IgD-negative memory B cell (primary cell): ENCODE measurements at regions not wholly inside any gene's neighbourhood (a gene's known extent, or its start where the extent isn't known, plus 50 kb on each side); places are given as distances from the start of the nearest gene placed in this dataset.
"Not testable (repeated sequence)": the region's sequence is repeated elsewhere in the genome, so short reads cannot be mapped to it uniquely, and the experiment has no call there.

Source experiments
- H3K27ac Mint-ChIP-seq, 3 donors: one replicate each; pipeline ENCODE4 v1.8.0; 2020 to 2022; ENCODE audit warnings: mild to moderate bottlenecking in 3 of 3, mixed read lengths in 3 of 3, moderate library complexity in 1 of 3
- H3K27me3 Mint-ChIP-seq: one replicate; pipeline ENCODE4 v1.8.0; 2021; ENCODE audit warnings: mixed read lengths
- H3K36me3 Mint-ChIP-seq: one replicate; pipeline ENCODE4 v1.8.0; 2020; ENCODE audit warnings: mild to moderate bottlenecking, mixed read lengths
- H3K4me1 Mint-ChIP-seq, 3 donors: one replicate each; pipeline ENCODE4 v1.8.0; 2020 to 2022; ENCODE audit warnings: mixed read lengths in 3 of 3, mild to moderate bottlenecking in 1 of 3
- H3K4me3 Mint-ChIP-seq, 4 donors: one replicate each; pipeline ENCODE4 v1.8.0; 2020 to 2022; ENCODE audit warnings: mild to moderate bottlenecking in 4 of 4, mixed read lengths in 4 of 4, moderate library complexity in 3 of 4
- H3K9me3 Mint-ChIP-seq, 3 donors: one replicate each; pipeline ENCODE4 v1.8.0; 2020 to 2021; ENCODE audit warnings: mixed read lengths in 3 of 3, mild to moderate bottlenecking in 1 of 3

DNA sequence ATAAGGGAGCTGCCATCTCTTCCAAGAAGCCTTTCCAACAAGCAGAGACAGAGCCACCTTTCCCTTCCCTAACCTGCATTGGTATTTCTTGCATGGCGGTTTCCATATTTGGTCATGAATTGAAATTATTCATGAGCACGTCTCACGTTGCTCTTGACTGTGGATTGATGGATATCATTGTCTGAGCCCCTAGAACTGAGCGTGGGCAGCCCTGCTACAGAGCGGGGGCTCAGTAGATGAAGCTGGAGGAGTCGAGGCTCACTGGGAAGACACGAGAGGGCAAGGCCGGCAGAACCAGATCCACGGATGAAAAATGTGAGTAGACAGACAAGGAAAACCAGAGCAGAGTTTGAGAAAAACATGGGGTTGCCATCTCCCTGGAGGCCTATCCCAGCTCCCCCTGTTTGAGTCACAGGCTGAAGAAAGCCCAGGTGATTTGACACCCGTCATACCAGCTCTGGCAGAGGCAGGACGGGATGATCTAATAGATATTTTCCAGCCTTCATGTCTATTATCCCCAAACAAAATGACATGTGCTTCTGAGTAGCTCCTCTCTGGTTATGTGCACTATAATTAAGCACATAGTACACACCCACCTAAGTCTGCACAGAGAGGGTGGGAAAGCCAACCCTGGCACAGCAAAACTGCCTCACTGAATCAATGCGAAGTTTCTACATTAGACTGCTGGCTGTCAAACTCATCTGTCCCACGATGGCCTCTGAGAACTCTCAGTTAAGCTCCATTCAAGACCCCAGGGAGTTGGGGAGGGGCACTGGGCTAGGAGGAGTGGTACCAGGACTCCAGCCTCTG is 363.5 kb upstream of the KLHL29 start:
- peaks cover 5% of the 10 kb centered on the region for H3K27me3 Mint-ChIP-seq
- H3K27ac Mint-ChIP-seq = no peak overlapping the region
- H3K4me3 Mint-ChIP-seq = no peak overlapping the region
- peaks cover 0 to 4% (median 0%) of the 10 kb centered on the region in 3 donors for H3K9me3 Mint-ChIP-seq
- H3K4me1 Mint-ChIP-seq = no peaks in the 10 kb centered on the region
- H3K36me3 Mint-ChIP-seq = no peaks in the 10 kb centered on the region

DNA sequence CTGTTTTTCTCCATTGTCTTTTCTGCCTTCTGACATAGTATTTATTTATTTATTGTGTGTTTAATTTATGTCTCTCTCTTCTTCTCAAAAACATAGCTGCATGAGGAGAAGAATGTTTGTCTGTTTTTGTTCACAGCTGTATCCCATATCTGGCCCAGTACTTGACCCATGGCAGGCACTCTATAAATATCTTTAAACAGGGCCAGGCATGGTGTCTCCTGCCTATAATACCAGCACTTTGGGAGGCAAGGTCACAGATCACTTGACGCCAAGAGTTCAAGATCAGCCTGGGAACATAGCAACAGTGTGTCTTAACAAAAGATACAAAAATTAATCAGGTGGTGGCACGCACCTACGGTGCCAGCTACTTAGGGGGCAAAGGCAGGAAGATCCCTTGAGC is 361.3 kb upstream of the KLHL29 start:
- no peak overlapping the region for H3K4me3 Mint-ChIP-seq
- H3K9me3 Mint-ChIP-seq = peaks cover 0 to 4% (median 0%) of the 10 kb centered on the region in 3 donors
- peaks cover 6% of the 10 kb centered on the region for H3K27me3 Mint-ChIP-seq
- no peaks in the 10 kb centered on the region for H3K36me3 Mint-ChIP-seq
- H3K27ac Mint-ChIP-seq = no peak overlapping the region
- no peaks in the 10 kb centered on the region for H3K4me1 Mint-ChIP-seq

DNA sequence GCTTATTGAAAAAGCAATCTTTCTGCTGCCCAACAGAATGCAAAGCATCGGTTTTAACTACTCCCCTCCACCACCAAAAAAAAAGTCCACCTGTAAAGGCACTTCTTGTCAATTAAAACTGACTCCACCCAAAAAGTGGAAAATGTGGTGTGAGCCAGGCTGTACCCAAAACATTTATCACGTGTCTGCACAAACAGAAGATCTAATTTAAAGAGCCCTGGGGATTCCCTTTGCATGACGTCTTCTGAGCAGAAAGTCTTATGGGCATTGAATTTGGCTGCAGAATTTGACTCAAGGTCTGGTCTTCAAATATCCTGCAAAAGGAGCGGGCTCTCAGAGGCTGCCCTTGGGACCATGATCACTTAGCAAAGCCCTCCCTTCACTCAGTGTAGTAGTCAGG is 358.3 kb upstream of the KLHL29 start:
- peaks cover 6% of the 10 kb centered on the region for H3K27me3 Mint-ChIP-seq
- H3K4me3 Mint-ChIP-seq = no peak overlapping the region
- H3K4me1 Mint-ChIP-seq = no peaks in the 10 kb centered on the region
- peaks cover 0 to 2% (median 0%) of the 10 kb centered on the region in 3 donors for H3K9me3 Mint-ChIP-seq
- no peaks in the 10 kb centered on the region for H3K36me3 Mint-ChIP-seq
- H3K27ac Mint-ChIP-seq = no peak overlapping the region

DNA sequence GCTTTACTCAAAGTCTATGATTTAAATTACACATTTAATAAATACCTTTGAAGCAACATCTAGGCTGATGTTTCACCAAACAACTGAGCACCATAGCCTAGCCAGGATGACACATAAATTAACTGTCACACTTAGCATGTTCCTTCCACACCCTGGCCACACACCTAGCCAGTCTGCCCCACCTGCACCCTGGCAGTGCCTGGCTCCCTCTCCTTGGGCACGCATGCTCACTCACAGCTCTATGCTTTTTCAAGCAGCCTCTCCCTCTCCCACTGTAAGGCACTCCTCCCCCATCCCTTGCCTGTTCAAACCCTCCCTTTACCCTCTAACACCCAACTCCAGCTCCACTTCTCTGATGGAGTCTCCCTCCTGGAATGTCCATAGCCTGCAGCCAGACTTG is 357.6 kb upstream of the KLHL29 start:
- Mint-ChIP-seq H3K9me3 (peaks cover 0 to 2% (median 0%) of the 10 kb centered on the region in 3 donors), H3K4me1 (no peaks in the 10 kb centered on the region), H3K36me3 (no peaks in the 10 kb centered on the region), H3K27ac (no peak overlapping the region), H3K27me3 (peaks cover 6% of the 10 kb centered on the region), H3K4me3 (no peak overlapping the region)

DNA sequence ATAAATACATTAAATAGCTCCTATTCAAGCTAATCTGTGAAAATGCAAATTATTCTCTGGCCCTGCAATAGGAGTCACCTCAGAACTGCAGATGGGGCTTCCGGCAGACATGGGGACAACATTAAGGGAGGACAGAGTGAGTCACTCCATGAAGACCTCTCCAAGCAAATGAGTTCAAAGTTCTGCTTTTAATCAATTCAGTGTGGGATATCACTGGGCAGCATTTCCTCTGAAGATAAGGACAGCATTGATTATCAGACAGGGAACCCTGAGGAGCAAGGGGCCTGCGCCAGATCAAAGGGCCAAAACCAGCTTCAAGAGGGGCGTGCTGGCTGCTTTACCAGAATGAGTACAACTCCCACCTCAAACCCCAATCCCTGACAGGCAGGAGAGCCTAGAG is 356.9 kb upstream of the KLHL29 start:
- no peak overlapping the region for H3K4me3 Mint-ChIP-seq
- H3K27me3 Mint-ChIP-seq = peaks cover 6% of the 10 kb centered on the region
- H3K4me1 Mint-ChIP-seq = no peaks in the 10 kb centered on the region
- H3K27ac Mint-ChIP-seq = no peak overlapping the region
- H3K9me3 Mint-ChIP-seq = peaks cover 0 to 2% (median 0%) of the 10 kb centered on the region in 3 donors
- H3K36me3 Mint-ChIP-seq = no peaks in the 10 kb centered on the region

- Mint-ChIP-seq H3K9me3 (peaks cover 0 to 2% (median 0%) of the 10 kb centered on the region in 3 donors), H3K4me3 (no peak overlapping the region), H3K4me1 (no peaks in the 10 kb centered on the region), H3K27ac (no peak overlapping the region), H3K27me3 (peaks cover 6% of the 10 kb centered on the region), H3K36me3 (no peaks in the 10 kb centered on the region)
Measured at GRCh38 chr2:23029111-23029510, 355.9 kb upstream of the KLHL29 start.

DNA sequence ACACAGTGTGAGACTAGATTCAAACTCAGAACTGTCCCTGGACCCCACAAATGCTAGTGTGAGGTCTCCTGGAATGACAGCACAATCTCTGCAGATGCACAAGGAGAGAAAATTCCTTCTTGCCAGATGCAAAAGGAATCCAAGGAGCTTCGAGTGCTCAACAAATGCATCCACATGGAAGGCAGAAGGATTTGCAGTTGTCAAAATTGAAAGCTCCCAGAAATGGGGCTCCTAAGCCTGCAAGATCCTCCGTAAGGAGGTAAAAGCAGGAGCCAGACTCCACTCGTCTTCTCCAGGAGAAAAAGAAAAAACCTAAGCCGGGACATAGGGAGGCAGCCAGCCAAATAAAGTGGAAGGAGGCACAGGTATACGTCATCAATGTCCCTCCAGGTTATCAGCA is 355.0 kb upstream of the KLHL29 start:
- no peaks in the 10 kb centered on the region for H3K36me3 Mint-ChIP-seq
- no peaks in the 10 kb centered on the region for H3K4me1 Mint-ChIP-seq
- no peak overlapping the region for H3K4me3 Mint-ChIP-seq
- H3K9me3 Mint-ChIP-seq = peaks cover 0 to 2% (median 0%) of the 10 kb centered on the region in 3 donors
- no peak overlapping the region for H3K27ac Mint-ChIP-seq
- H3K27me3 Mint-ChIP-seq = peaks cover 6% of the 10 kb centered on the region

- Mint-ChIP-seq H3K4me3 (no peak overlapping the region), H3K4me1 (no peaks in the 10 kb centered on the region), H3K36me3 (no peaks in the 10 kb centered on the region), H3K9me3 (no peaks in the 10 kb centered on the region), H3K27me3 (peaks cover 2% of the 10 kb centered on the region), H3K27ac (no peak overlapping the region)
Measured at GRCh38 chr2:23034996-23035395, 350.0 kb upstream of the KLHL29 start.

DNA sequence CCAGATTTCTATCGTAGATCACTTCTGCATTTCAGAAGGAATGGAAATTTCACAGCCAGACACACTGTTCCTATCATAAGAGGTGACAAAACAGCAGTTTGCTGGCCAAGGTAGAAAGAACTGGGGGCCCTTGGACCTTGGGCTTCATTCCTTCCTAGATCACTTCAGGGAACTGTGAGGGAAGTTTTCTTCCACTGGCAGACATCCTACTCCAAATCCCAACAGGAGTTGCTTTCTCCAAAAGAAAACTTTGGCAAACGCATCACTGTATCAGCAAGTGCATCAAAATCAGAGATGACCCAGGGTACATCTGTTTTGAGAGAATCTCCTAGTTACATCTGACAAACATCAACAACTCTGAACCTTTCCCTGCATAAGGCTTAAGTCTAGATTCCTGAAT is 348.4 kb upstream of the KLHL29 start:
- Mint-ChIP-seq H3K36me3 (no peaks in the 10 kb centered on the region), H3K27ac (no peak overlapping the region)

DNA sequence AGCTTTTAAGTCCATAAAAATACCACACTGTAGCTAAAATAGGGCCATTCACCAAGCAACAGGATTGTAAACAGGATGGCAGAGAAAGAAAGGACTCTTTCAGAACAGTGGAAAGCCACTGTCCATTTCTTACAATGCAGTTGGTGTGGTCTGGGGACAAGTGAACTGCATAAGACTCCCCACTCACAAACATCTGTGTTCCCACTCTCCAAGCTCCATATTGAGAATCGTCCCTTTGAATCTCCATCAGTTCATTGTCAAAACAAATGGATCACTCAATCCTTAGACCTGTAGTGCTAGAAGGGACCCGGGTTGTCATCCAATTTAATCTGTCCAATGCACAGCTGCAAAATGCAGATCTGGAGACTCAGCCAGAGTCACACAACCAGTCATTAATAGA is 347.4 kb upstream of the KLHL29 start:
- Mint-ChIP-seq H3K27me3 (peaks cover 3% of the 10 kb centered on the region), H3K4me1 (no peaks in the 10 kb centered on the region), H3K9me3 (peaks cover 0 to 3% (median 0%) of the 10 kb centered on the region in 3 donors), H3K27ac (no peak overlapping the region), H3K4me3 (no peak overlapping the region), H3K36me3 (no peaks in the 10 kb centered on the region)

More for the DNA sequence above, 348.4 kb upstream of the KLHL29 start:
- no peak overlapping the region for H3K4me3 Mint-ChIP-seq
- H3K4me1 Mint-ChIP-seq = no peaks in the 10 kb centered on the region
- peaks cover 2% of the 10 kb centered on the region for H3K27me3 Mint-ChIP-seq
- H3K9me3 Mint-ChIP-seq = peaks cover 0 to 2% (median 0%) of the 10 kb centered on the region in 3 donors

GRCh38 chr2:23041443-23041842 is 343.5 kb upstream of the KLHL29 start:
- H3K27me3 Mint-ChIP-seq = peaks cover 4% of the 10 kb centered on the region
- no peaks in the 10 kb centered on the region for H3K36me3 Mint-ChIP-seq
- peak overlapping the region in 1 of 4 donors; percentile 12 for H3K4me3 Mint-ChIP-seq
- no peak overlapping the region for H3K27ac Mint-ChIP-seq
- peaks cover 0 to 10% (median 0%) of the 10 kb centered on the region in 3 donors for H3K9me3 Mint-ChIP-seq
- no peaks in the 10 kb centered on the region for H3K4me1 Mint-ChIP-seq

DNA sequence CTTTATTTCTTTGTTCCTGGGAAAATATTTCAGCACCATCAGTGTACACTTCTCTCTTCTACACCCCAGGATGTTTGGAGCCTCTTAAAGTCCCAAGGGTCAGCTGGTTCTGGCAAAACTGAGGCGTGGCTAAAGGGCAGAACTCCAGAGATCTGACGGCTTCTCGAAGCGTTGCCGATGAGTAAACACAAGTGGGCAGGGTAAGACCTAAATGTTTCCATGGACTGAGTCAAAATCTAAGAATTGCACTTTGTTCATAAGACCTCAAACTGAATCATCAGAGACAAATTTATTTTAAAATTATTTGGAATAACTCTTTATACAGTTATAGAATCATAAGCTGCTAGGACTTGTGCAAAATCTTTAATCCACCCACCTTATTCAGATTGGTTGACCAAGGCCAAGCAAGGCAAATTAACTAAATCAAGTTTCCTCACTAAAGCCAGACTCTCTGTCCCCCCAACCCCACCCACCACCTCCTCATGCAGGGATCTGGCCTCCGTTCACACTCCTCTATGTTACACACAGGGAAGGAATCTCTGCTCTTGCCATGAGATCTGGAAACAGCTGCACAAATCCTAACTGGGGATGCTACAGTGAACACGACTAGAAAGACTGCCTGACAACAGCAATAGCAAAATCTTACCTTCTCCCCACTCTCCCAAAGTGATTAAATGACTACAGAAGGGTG is 342.6 kb upstream of the KLHL29 start:
- no peak overlapping the region for H3K4me3 Mint-ChIP-seq
- peaks cover 4% of the 10 kb centered on the region for H3K27me3 Mint-ChIP-seq
- H3K4me1 Mint-ChIP-seq = no peaks in the 10 kb centered on the region

DNA sequence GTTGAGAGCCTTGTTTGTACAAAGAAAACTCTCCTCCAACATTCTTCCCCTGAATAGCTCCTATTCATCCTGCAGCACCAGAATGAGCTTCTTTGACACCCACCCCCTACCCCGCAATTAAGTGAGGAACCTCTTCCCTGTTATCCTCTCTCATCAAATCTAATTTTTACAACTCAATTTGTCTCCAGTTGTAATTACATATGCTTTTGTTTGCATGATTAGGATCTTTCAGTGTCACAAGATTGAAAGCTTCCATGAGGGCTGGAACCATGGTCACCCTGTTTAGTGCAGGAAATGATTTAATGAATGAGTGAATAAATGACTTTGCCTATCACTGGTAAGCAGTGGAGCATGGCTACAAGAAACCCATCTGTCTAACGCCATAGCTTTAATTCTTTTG is 334.6 kb upstream of the KLHL29 start:
- Mint-ChIP-seq H3K27me3 (no peaks in the 10 kb centered on the region), H3K36me3 (no peaks in the 10 kb centered on the region), H3K9me3 (peaks cover 0 to 9% (median 2%) of the 10 kb centered on the region in 3 donors), H3K27ac (no peak overlapping the region), H3K4me3 (no peak overlapping the region), H3K4me1 (no peaks in the 10 kb centered on the region)

More for the DNA sequence above, 342.6 kb upstream of the KLHL29 start:
- peaks cover 0 to 10% (median 0%) of the 10 kb centered on the region in 3 donors for H3K9me3 Mint-ChIP-seq
- no peak overlapping the region for H3K27ac Mint-ChIP-seq
- no peaks in the 10 kb centered on the region for H3K36me3 Mint-ChIP-seq

- H3K27me3 Mint-ChIP-seq = no peaks in the 10 kb centered on the region
- H3K4me3 Mint-ChIP-seq = no peak overlapping the region
- no peaks in the 10 kb centered on the region for H3K36me3 Mint-ChIP-seq
- no peaks in the 10 kb centered on the region for H3K4me1 Mint-ChIP-seq
- H3K27ac Mint-ChIP-seq = no peak overlapping the region
- H3K9me3 Mint-ChIP-seq = peaks cover 0 to 9% (median 0%) of the 10 kb centered on the region in 3 donors
Measured at GRCh38 chr2:23053601-23054000, 331.4 kb upstream of the KLHL29 start.

GRCh38 chr2:23055251-23055650 is 329.7 kb upstream of the KLHL29 start:
- Mint-ChIP-seq H3K36me3 (no peaks in the 10 kb centered on the region), H3K27me3 (no peaks in the 10 kb centered on the region), H3K27ac (no peak overlapping the region), H3K4me3 (no peak overlapping the region), H3K9me3 (no peaks in the 10 kb centered on the region), H3K4me1 (no peaks in the 10 kb centered on the region)

DNA sequence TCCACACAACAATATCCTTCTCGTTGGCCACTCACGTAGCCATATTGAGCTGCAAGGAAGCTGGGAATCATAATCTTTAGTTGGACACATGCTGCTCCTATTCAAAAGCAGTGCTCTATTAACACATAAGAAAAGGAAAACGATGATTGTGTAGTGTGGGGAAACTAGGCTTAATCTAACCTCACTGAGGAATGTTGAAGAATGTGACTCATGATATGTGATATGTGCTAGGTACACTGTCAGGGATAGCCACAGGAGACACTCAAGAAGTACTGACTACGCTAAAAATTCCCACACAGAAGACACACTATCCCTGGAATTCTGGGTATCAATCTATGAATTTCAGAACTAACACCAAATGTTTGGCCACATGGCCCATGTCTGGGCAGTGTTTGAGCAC is 328.1 kb upstream of the KLHL29 start:
- not testable (repeated sequence) for H3K27me3 Mint-ChIP-seq, H3K4me3 Mint-ChIP-seq, H3K4me1 Mint-ChIP-seq, H3K27ac Mint-ChIP-seq, H3K36me3 Mint-ChIP-seq, H3K9me3 Mint-ChIP-seq
